Parathyroid adenoma (tissue), 2 donors: ENCODE measurements at regions not wholly inside any gene's neighbourhood (a gene's known extent, or its start where the extent isn't known, plus 50 kb on each side); places are given as distances from the start of the nearest gene placed in this dataset.

Experiments used
- H2AFZ ChIP-seq: fragments of 300-600 bp; sonication (generic); one replicate; pipeline ENCODE4 v1.7.0; 2017; ENCODE audit warnings: antibody characterized with exemption, mild to moderate bottlenecking
- H3K27ac ChIP-seq: fragments of 300-600 bp; sonication (generic); one replicate; pipeline ENCODE4 v1.7.0; 2017
- H3K27me3 ChIP-seq: fragments of 300-600 bp; sonication (generic); one replicate; pipeline ENCODE4 v1.7.0; 2017; ENCODE audit warnings: low read length; ENCODE audit not compliant: control insufficient read depth, insufficient read depth
- H3K36me3 ChIP-seq: fragments of 300-600 bp; sonication (generic); one replicate; pipeline ENCODE4 v1.7.0; 2017; ENCODE audit warnings: low read length; ENCODE audit not compliant: control insufficient read depth, insufficient read depth
- H3K4me1 ChIP-seq: fragments of 300-600 bp; sonication (generic); one replicate; pipeline ENCODE4 v1.7.0; 2017; ENCODE audit warnings: control low read depth
- H3K4me2 ChIP-seq: fragments of 300-600 bp; sonication (generic); one replicate; pipeline ENCODE4 v1.7.0; 2017; ENCODE audit warnings: low read length
- H3K4me3 ChIP-seq: fragments of 300-600 bp; sonication (generic); one replicate; pipeline ENCODE4 v1.7.0; 2017; ENCODE audit warnings: low read depth, low read length
- H3K79me2 ChIP-seq: fragments of 300-600 bp; sonication (generic); one replicate; pipeline ENCODE4 v1.7.0; 2017; ENCODE audit warnings: control low read depth
- H3K9ac ChIP-seq: fragments of 300-600 bp; sonication (generic); one replicate; pipeline ENCODE4 v1.7.0; 2017; ENCODE audit warnings: mild to moderate bottlenecking
- H3K9me3 ChIP-seq: fragments of 300-600 bp; sonication (generic); one replicate; pipeline ENCODE4 v1.7.0; 2017; ENCODE audit warnings: low read length; ENCODE audit not compliant: control insufficient read depth
- CTCF ChIP-seq: fragments of 300-600 bp; sonication (generic); IDR thresholded peaks from one replicate; pipeline ENCODE4 v1.7.0; 2017; ENCODE audit warnings: antibody characterized with exemption, mild to moderate bottlenecking
- donor health status: primary hyperparathyroidism.

GRCh38 chr16:52799149-52799548 is 252.2 kb upstream of the TOX3 start:
- H3K9me3 ChIP-seq = no peaks in the 10 kb centered on the region
- H3K4me1 ChIP-seq = no peaks in the 10 kb centered on the region
- H3K79me2 ChIP-seq = no peaks in the 10 kb centered on the region
- no peak overlapping the region for H2AFZ ChIP-seq
- no peaks in the 10 kb centered on the region for H3K27me3 ChIP-seq
- no peak for TF ChIP-seq CTCF
- no peak overlapping the region for H3K9ac ChIP-seq
- H3K4me3 ChIP-seq = no peak overlapping the region
- H3K4me2 ChIP-seq = no peak overlapping the region
- H3K36me3 ChIP-seq = no peaks in the 10 kb centered on the region
- H3K27ac ChIP-seq = no peak overlapping the region

DNA sequence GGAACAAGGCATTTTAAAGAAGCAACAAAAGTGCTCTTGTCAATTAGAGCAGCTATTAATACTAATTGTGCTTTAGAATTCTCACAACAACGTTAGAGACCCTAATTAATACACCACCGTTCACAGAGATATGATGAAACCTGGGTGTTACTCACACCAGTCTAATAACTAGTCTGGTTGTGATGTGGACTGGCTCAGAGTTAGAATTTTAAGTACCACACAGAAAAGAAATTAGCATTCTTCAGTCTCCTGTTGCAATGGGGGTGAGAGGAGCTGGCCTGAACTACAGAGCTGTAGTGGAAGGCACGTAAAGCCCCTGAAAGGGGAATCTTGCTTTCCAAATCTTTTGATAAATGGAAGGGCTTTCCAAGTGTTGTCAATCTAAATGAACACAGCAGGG is 240.8 kb upstream of the TOX3 start:
- Histone ChIP-seq H2AFZ (no peak overlapping the region), H3K79me2 (no peaks in the 10 kb centered on the region), H3K4me3 (no peak overlapping the region), H3K9ac (no peak overlapping the region), H3K9me3 (no peaks in the 10 kb centered on the region), H3K27ac (no peak overlapping the region), H3K27me3 (no peaks in the 10 kb centered on the region), H3K4me2 (no peak overlapping the region), H3K36me3 (no peaks in the 10 kb centered on the region), H3K4me1 (no peaks in the 10 kb centered on the region)
- TF ChIP-seq CTCF = no peak

DNA sequence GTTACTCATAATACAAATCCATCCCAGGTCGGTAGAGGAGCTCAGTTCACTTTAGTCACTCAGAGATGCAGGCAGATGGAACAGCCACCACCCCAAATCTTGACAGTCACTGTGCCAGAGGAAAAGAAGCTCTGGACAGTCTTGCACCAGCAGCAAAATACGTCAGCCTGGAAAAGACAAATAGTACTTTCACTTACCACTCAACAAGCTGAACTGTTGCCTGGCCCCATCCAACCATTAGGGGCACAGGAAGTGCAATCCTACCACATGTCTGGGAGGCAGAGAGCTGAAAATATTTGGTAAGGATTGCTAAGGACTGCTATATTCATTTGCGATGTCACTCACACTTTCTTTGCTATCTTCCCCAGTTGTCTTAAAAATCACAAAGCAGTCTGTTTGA is 239.1 kb upstream of the TOX3 start:
- H3K4me2 ChIP-seq = no peak overlapping the region
- H3K27ac ChIP-seq = no peak overlapping the region
- no peaks in the 10 kb centered on the region for H3K9me3 ChIP-seq
- no peaks in the 10 kb centered on the region for H3K36me3 ChIP-seq
- no peak overlapping the region for H3K4me3 ChIP-seq
- no peaks in the 10 kb centered on the region for H3K27me3 ChIP-seq
- TF ChIP-seq CTCF = no peak
- H3K4me1 ChIP-seq = no peaks in the 10 kb centered on the region
- H3K79me2 ChIP-seq = no peaks in the 10 kb centered on the region
- H2AFZ ChIP-seq = no peak overlapping the region
- H3K9ac ChIP-seq = no peak overlapping the region

- no peak overlapping the region for H3K9ac ChIP-seq
- H3K27ac ChIP-seq = no peak overlapping the region
- no peaks in the 10 kb centered on the region for H3K4me1 ChIP-seq
- H3K4me3 ChIP-seq = no peak overlapping the region
- TF ChIP-seq CTCF = no peak
- H3K36me3 ChIP-seq = no peaks in the 10 kb centered on the region
- no peaks in the 10 kb centered on the region for H3K9me3 ChIP-seq
- no peaks in the 10 kb centered on the region for H3K79me2 ChIP-seq
- H3K27me3 ChIP-seq = no peaks in the 10 kb centered on the region
- no peak overlapping the region for H3K4me2 ChIP-seq
- H2AFZ ChIP-seq = no peak overlapping the region
Measured at GRCh38 chr16:52785653-52786052, 238.7 kb upstream of the TOX3 start.

- Histone ChIP-seq H3K4me3 (no peak overlapping the region), H3K79me2 (no peaks in the 10 kb centered on the region), H3K4me2 (no peak overlapping the region), H3K27ac (no peak overlapping the region), H2AFZ (no peak overlapping the region), H3K27me3 (no peaks in the 10 kb centered on the region), H3K4me1 (no peaks in the 10 kb centered on the region), H3K36me3 (no peaks in the 10 kb centered on the region), H3K9me3 (no peaks in the 10 kb centered on the region), H3K9ac (no peak overlapping the region)
- TF ChIP-seq CTCF = no peak
Measured at GRCh38 chr16:52783616-52784015, 236.7 kb upstream of the TOX3 start.
